ENCODE measurements at regions not wholly inside any gene's neighbourhood (a gene's known extent, or its start where the extent isn't known, plus 50 kb on each side); places are given as distances from the start of the nearest gene placed in this dataset.

DNA sequence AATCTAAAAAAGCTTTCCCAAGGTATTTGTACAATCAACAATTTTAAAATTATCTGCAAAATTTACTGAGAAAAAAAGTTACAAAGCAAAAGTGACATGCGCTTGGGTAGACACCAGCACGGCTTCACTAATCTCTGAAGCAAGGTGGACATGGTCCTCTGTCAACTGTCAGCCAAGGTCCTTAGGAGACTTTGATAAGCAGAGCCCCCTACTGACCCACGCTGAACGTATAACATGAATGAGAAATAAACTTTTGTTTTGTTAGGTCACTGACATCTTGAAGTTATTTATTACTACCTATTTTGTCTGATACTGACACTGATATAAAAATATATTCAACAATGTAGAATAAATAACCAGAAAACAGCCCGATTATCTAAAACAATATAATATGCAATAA is 100.7 kb upstream of the OBI1 start:
- TF ChIP-seq, protein P1, sequence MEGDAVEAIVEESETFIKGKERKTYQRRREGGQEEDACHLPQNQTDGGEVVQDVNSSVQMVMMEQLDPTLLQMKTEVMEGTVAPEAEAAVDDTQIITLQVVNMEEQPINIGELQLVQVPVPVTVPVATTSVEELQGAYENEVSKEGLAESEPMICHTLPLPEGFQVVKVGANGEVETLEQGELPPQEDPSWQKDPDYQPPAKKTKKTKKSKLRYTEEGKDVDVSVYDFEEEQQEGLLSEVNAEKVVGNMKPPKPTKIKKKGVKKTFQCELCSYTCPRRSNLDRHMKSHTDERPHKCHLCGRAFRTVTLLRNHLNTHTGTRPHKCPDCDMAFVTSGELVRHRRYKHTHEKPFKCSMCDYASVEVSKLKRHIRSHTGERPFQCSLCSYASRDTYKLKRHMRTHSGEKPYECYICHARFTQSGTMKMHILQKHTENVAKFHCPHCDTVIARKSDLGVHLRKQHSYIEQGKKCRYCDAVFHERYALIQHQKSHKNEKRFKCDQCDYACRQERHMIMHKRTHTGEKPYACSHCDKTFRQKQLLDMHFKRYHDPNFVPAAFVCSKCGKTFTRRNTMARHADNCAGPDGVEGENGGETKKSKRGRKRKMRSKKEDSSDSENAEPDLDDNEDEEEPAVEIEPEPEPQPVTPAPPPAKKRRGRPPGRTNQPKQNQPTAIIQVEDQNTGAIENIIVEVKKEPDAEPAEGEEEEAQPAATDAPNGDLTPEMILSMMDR (tag by site-specific recombination; IDR thresholded peaks at IDR 0.05), result no peak
- TF ChIP-seq, protein P2, sequence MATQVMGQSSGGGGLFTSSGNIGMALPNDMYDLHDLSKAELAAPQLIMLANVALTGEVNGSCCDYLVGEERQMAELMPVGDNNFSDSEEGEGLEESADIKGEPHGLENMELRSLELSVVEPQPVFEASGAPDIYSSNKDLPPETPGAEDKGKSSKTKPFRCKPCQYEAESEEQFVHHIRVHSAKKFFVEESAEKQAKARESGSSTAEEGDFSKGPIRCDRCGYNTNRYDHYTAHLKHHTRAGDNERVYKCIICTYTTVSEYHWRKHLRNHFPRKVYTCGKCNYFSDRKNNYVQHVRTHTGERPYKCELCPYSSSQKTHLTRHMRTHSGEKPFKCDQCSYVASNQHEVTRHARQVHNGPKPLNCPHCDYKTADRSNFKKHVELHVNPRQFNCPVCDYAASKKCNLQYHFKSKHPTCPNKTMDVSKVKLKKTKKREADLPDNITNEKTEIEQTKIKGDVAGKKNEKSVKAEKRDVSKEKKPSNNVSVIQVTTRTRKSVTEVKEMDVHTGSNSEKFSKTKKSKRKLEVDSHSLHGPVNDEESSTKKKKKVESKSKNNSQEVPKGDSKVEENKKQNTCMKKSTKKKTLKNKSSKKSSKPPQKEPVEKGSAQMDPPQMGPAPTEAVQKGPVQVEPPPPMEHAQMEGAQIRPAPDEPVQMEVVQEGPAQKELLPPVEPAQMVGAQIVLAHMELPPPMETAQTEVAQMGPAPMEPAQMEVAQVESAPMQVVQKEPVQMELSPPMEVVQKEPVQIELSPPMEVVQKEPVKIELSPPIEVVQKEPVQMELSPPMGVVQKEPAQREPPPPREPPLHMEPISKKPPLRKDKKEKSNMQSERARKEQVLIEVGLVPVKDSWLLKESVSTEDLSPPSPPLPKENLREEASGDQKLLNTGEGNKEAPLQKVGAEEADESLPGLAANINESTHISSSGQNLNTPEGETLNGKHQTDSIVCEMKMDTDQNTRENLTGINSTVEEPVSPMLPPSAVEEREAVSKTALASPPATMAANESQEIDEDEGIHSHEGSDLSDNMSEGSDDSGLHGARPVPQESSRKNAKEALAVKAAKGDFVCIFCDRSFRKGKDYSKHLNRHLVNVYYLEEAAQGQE (tag by site-specific recombination; IDR thresholded peaks at IDR 0.05), result no peak
- no peak for TF ChIP-seq ZBTB21 (tag by site-specific recombination; IDR thresholded peaks at IDR 0.05)
- no peak for TF ChIP-seq SETDB1 (IDR thresholded peaks at IDR 0.05; ENCODE audit: insufficient read length, low read length)
- TF ChIP-seq WT1 (tag by site-specific recombination; IDR thresholded peaks at IDR 0.05), result no peak
